AG04450 (cell line): ENCODE measurements at regions not wholly inside any gene's neighbourhood (a gene's known extent, or its start where the extent isn't known, plus 50 kb on each side); places are given as distances from the start of the nearest gene placed in this dataset.
A peak's percentile ranks its signal among the peaks of the same experiment; 100 is the strongest.

Source experiments
- CTCF ChIA-PET: fragments of 300-600, 350-600 bp; formaldehyde crosslinking; extraction: SDS; loops from one replicate; lab custom pipeline; 2022; ENCODE audit warnings: antibody characterized with exemption, inconsistent platforms; lab: Charles Lee
- POLR2A ChIA-PET: fragments of 350-600 bp; formaldehyde crosslinking; extraction: SDS; loops from one replicate; lab custom pipeline; 2021; ENCODE audit warnings: antibody characterized with exemption, inconsistent platforms; lab: Yijun Ruan, JAX
- DNase-seq: peaks from one replicate; pipeline ENCODE4 v3.0.0-alpha.2; 2011; ENCODE audit warnings: low read depth, low spot score
- H3K27ac ChIP-seq: one replicate; pipeline ENCODE4 v1.5.1; 2012; ENCODE audit warnings: low read depth, low read length, control low read depth
- H3K27me3 ChIP-seq: one replicate; pipeline ENCODE4 v1.6.0; 2012; ENCODE audit warnings: low read length; ENCODE audit not compliant: control insufficient read depth, insufficient read depth
- H3K4me3 ChIP-seq: 2 replicates; pipeline ENCODE4 v1.5.1; 2011; ENCODE audit warnings: mild to moderate bottlenecking, low read depth, low read length, control low read depth
- H3K9me3 ChIP-seq: 2 replicates; pipeline ENCODE4 v1.5.1; 2012; ENCODE audit warnings: low read length; ENCODE audit not compliant: control insufficient read depth, insufficient read depth
- CTCF ChIP-seq: IDR thresholded peaks from 2 replicates; pipeline ENCODE4 v1.5.1; 2011; ENCODE audit warnings: low read depth, low read length, control low read depth, inconsistent platforms

- DNase-seq: no peak
- no peak overlapping the region for H3K27ac ChIP-seq
- no peaks in the 10 kb centered on the region for H3K27me3 ChIP-seq
- ChIA-PET CTCF (no interaction called here), POLR2A (no interaction called here)
- H3K9me3 ChIP-seq: no peaks in the 10 kb centered on the region
- no peak for TF ChIP-seq CTCF
- no peak overlapping the region for H3K4me3 ChIP-seq
Measured at GRCh38 chr7:13009517-13009916, 322.1 kb downstream of the ARL4A start.

- no peaks in the 10 kb centered on the region for H3K27me3 ChIP-seq
- CTCF ChIA-PET: interaction anchor here (0.7 kb wide), 1 partner anchor 550 kb away, joined by 4 read pairs; no protein-coding TSS in a partner anchor
- no peak for TF ChIP-seq CTCF
- H3K27ac ChIP-seq: no peak overlapping the region
- H3K9me3 ChIP-seq: no peaks in the 10 kb centered on the region
- no peak overlapping the region for H3K4me3 ChIP-seq
- POLR2A ChIA-PET: no interaction called here
- no peak for DNase-seq
Measured at GRCh38 chr7:13014011-13014410, 326.6 kb downstream of the ARL4A start.

- Histone ChIP-seq H3K27me3 (no peaks in the 10 kb centered on the region), H3K9me3 (no peaks in the 10 kb centered on the region), H3K4me3 (no peak overlapping the region), H3K27ac (no peak overlapping the region)
- TF ChIP-seq CTCF: no peak
- ChIA-PET POLR2A (no interaction called here), CTCF (interaction anchor here (0.5 kb wide), 1 partner anchor 1105 kb away, joined by 3 read pairs; no protein-coding TSS in a partner anchor)
- no peak for DNase-seq
Measured at GRCh38 chr7:13016036-13016581, 328.7 kb downstream of the ARL4A start.

- no peak overlapping the region for H3K27ac ChIP-seq
- ChIA-PET POLR2A (interaction anchor here (1.0 to 1.1 kb wide), 2 partner anchors 99 to 321 kb away, joined by 3 read pairs; no protein-coding TSS in a partner anchor), CTCF (interaction anchor here (0.6 to 3.2 kb wide), 3 partner anchors 101 to 330 kb away, joined by 4 to 14 read pairs (median 10); partner anchors contain the start of gene ARL4A)
- no peak for DNase-seq
- no peak for TF ChIP-seq CTCF
- H3K9me3 ChIP-seq: no peaks in the 10 kb centered on the region
- no peaks in the 10 kb centered on the region for H3K27me3 ChIP-seq
- H3K4me3 ChIP-seq: peak overlapping the region; percentile 34
Measured at GRCh38 chr7:13016592-13017332, 329.3 kb downstream of the ARL4A start.
